GM12872 (cell line): ENCODE measurements at regions not wholly inside any gene's neighbourhood (a gene's known extent, or its start where the extent isn't known, plus 50 kb on each side); places are given as distances from the start of the nearest gene placed in this dataset.

Experiments
- TF ChIP-seq, protein P1 (sequence below): IDR thresholded peaks from 3 replicates; pipeline ENCODE4 v1.5.1; 2011; ENCODE audit warnings: low read depth, mild to moderate bottlenecking, low read length, moderate library complexity; ENCODE audit not compliant: insufficient read depth

DNA sequence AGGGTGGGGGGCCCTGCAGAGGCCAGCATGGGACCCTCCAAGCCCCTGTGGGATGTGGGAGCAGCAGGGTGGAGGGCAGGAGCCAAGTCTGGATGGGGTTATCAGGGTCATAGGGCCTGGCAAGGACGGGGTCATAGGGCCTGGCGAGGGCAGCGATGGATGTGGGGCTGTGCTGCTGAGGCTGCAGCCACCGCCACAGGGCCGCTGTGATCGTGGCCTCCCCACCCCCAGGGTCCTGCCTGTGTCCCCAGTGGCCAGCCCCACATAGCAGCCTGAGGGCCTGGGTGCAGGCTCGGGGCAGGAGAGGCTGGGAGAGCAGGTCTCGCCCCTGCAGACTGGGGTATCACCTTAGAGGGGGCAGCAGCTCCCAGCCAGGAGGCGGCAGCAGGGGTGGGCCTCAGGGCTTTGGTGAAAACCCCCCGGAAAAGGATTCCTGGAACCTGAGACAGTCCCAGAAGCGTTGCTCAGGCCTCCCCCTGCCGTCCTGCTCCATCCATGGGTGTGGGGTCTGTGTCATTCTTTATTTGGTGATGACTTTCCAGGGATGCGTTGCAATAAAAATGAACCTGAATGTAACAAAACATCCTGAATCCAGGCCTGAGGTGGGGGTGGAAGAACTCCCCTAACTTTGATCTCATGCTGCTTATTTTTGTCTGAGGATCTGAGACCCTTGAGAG, 107.3 kb upstream of the SHH start:
- TF ChIP-seq, protein P1, sequence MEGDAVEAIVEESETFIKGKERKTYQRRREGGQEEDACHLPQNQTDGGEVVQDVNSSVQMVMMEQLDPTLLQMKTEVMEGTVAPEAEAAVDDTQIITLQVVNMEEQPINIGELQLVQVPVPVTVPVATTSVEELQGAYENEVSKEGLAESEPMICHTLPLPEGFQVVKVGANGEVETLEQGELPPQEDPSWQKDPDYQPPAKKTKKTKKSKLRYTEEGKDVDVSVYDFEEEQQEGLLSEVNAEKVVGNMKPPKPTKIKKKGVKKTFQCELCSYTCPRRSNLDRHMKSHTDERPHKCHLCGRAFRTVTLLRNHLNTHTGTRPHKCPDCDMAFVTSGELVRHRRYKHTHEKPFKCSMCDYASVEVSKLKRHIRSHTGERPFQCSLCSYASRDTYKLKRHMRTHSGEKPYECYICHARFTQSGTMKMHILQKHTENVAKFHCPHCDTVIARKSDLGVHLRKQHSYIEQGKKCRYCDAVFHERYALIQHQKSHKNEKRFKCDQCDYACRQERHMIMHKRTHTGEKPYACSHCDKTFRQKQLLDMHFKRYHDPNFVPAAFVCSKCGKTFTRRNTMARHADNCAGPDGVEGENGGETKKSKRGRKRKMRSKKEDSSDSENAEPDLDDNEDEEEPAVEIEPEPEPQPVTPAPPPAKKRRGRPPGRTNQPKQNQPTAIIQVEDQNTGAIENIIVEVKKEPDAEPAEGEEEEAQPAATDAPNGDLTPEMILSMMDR, result no peak

DNA sequence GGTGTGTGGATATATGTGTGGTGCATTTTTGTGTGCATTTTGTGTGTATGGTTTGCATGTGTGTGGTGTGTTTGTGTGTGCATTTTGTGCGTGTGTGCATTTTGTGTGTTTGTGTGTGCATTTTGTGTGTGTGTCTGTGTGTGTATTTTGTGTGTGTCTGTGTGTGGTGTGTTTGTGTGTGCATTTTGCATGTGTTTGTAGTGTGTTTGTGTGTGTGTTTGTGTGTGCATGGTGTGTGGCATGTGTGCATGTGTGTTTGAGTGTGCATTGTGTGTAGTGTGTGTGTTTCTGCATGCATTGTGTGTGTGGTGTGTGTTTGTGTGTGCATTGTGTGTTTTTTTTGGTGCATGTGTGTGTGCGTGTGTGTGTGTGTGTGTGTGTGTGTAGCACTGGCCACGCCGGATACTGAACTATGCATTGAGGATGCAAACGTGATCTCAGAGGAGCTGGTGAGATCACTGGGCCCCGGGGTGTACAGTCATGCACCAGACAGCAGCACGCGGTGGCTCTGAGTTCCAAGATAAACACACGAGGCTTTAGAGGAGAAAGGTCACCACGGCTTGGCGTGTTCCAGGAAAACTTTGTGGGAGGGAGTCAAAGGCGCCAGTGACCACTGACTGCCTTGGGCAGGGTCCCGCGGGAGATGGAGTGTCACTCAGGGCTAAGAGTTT, 106.6 kb upstream of the SHH start:
- TF ChIP-seq, protein P1, result no peak

DNA sequence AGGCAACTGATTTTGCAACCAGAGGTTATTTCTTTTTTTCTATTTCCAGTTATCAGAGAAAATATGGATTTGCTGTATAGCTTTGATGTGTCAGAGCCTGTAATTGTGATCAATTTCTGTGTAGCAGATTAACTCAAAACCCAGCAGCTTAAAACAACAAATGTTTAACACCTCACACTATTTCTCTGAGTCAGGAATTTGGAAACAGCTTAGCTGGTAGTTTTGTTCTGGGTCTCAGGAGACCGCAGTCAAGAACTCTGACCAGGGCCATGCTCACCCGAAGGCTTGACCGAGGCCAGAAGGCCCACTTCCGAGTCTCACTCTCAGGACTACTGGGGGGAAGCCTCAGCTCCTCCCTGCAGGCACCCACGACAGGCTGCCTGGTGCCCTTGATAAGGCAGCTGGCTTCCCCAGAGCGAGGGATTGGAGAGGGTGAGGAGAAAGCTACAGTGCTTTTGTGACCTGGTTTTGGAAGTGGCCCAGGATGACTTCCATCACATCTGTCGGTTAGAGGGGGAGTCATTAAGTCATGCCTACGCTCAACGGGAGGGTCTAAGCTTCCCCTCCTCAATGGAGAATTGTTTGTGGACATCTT, 105.7 kb upstream of the SHH start:
- TF ChIP-seq, protein P1, result no peak

DNA sequence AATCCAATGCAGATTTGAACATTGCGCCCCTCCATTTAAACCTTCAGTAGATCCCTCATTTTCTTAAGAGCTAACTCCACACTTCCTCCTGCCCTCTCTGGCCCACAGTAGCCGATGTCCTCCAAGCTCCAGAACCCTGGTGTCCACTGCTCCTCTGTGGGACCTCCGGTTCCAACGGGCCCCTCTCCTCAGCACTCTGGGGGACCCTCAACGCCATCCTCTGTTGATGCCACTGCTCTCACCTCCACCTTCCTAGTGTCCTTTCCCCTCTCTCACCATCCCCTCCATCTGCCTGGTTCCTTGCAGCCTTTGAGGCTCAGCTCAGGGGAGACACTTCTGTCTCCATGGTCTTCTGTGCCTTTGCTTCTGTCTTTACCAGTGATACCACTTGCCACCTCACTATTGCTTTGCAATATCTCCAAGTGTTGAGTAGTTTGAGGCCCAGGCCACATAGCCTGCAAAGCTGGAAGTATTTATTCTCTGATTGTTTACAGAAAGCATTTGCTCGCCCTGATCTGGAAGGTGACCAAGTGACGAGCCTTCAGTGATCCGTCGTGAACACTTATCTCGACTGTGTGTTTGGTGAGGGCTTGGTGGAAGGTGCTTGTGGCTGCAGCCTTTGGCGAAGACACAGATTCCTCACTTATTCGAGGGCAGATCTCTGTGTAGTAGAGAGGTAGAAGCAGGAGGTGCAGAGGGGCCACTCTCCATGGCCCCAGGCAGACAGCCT, 104.8 kb upstream of the SHH start:
- TF ChIP-seq, protein P1, result no peak

DNA sequence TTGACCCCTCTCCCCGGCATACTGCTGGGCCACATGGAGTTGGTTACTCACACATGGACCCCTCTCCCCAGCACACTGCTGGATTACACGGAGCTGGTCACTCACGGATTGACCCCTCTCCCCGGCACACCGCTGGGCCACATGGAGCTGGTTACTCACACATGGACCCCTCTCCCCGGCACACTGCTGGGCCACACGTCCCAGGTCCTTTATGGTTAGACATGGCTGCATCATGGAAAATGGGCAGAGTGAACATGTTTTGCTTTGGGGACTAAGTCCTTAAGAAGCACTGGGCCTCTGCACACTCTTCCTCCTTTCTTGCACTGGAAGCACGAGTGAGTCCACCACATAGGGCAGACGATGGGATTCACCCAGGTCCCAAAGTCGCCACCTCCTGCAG, 102.1 kb upstream of the SHH start:
- TF ChIP-seq, protein P1, result no peak

DNA sequence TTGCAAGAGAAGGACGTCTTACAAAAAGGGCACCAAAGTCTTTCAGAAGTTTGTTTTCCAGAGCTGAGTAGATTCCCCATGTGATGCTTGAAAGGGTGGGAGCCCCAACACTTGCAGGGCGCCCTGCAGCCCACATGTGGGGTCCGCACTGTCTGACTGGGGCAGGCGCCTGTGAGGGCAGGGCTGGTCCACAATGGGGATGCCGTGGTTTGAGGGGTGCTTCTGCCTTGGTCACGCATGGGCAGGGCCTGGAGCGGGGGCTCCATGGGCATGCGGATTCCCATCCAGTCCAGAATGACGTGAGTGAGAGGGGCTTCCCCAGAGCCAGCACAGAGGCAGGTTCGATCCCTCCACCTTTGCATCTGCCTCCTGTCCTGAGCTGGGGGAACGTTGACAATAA, 101.5 kb upstream of the SHH start:
- TF ChIP-seq, protein P1, result no peak

DNA sequence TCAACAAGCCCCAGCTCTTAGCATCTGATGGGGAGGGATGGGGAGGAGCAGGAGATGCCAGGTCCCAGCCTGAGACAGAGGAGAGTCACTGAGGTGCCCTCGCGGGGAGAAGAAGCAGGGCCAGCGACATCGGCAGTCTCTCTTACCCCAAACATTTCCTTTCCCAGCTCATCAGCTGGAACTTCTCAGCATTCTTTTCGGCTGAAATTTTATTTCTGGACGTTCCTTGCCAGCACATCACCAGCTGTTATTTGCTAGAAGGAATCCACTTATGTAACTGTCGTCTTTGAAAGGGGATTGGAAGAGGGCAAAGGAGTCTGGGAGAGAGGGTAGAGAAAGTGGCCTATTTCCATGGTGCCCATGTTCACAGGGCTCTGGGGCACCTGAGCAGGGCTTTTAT, 101.0 kb upstream of the SHH start:
- TF ChIP-seq, protein P1, result no peak
